ENCODE measurements at regions not wholly inside any gene's neighbourhood (a gene's known extent, or its start where the extent isn't known, plus 50 kb on each side); places are given as distances from the start of the nearest gene placed in this dataset.
A peak's percentile ranks its signal among the peaks of the same experiment; 100 is the strongest.

GRCh38 chr2:7681881-7682461 is 764.8 kb downstream of the RNF144A start:
- no peaks in the 10 kb centered on the region for H3K9me3 ChIP-seq (ENCODE audit: low read length)
- no peak overlapping the region for H3K4me3 ChIP-seq (ENCODE audit: low read length)
- peaks cover 18% of the 10 kb centered on the region for H3K4me1 ChIP-seq (ENCODE audit: low read length)
- no peaks in the 10 kb centered on the region for H4K20me1 ChIP-seq (ENCODE audit: insufficient read depth, low read depth, low read length)
- no peaks in the 10 kb centered on the region for H3K9me2 ChIP-seq (replicated peaks; ENCODE audit: insufficient read depth, low read length)
- H3K27ac ChIP-seq (ENCODE audit: low read length) = no peak overlapping the region
- H3K9ac ChIP-seq (ENCODE audit: low read length) = no peak overlapping the region
- no peak for DNase-seq
- H2AFZ ChIP-seq (ENCODE audit: low read length) = no peak overlapping the region
- H3K79me2 ChIP-seq (ENCODE audit: low read length) = no peaks in the 10 kb centered on the region
- no peaks in the 10 kb centered on the region for H3K27me3 ChIP-seq (ENCODE audit: low read length)
- peak overlapping the region; percentile 38 for H3K4me2 ChIP-seq (ENCODE audit: low read depth, low read length, poor library complexity, severe bottlenecking)
- H3K36me3 ChIP-seq (ENCODE audit: insufficient read depth, low read length) = no peaks in the 10 kb centered on the region

- Histone ChIP-seq H3K4me3 (ENCODE audit: low read length) (no peak overlapping the region), H3K9me2 (replicated peaks; ENCODE audit: insufficient read depth, low read length) (no peaks in the 10 kb centered on the region), H3K36me3 (ENCODE audit: insufficient read depth, low read length) (no peaks in the 10 kb centered on the region), H3K9me3 (ENCODE audit: low read length) (no peaks in the 10 kb centered on the region), H3K27me3 (ENCODE audit: low read length) (no peaks in the 10 kb centered on the region), H3K9ac (ENCODE audit: low read length) (no peak overlapping the region), H3K4me1 (ENCODE audit: low read length) (peaks cover 20% of the 10 kb centered on the region), H3K79me2 (ENCODE audit: low read length) (no peaks in the 10 kb centered on the region), H4K20me1 (ENCODE audit: insufficient read depth, low read depth, low read length) (no peaks in the 10 kb centered on the region), H3K27ac (ENCODE audit: low read length) (no peak overlapping the region), H3K4me2 (ENCODE audit: low read depth, low read length, poor library complexity, severe bottlenecking) (peak overlapping the region; percentile 38), H2AFZ (ENCODE audit: low read length) (no peak overlapping the region)
- DNase-seq = no peak
Observed at GRCh38 chr2:7683196-7683595, 766.0 kb downstream of the RNF144A start.

GRCh38 chr2:7683708-7684107 is 766.5 kb downstream of the RNF144A start:
- no peak for DNase-seq
- H3K4me2 ChIP-seq (ENCODE audit: low read depth, low read length, poor library complexity, severe bottlenecking) = no peak overlapping the region
- H3K9me2 ChIP-seq (replicated peaks; ENCODE audit: insufficient read depth, low read length) = no peaks in the 10 kb centered on the region
- no peaks in the 10 kb centered on the region for H3K9me3 ChIP-seq (ENCODE audit: low read length)
- no peaks in the 10 kb centered on the region for H4K20me1 ChIP-seq (ENCODE audit: insufficient read depth, low read depth, low read length)
- H3K4me1 ChIP-seq (ENCODE audit: low read length) = peaks cover 25% of the 10 kb centered on the region
- H2AFZ ChIP-seq (ENCODE audit: low read length) = no peak overlapping the region
- no peak overlapping the region for H3K9ac ChIP-seq (ENCODE audit: low read length)
- H3K79me2 ChIP-seq (ENCODE audit: low read length) = no peaks in the 10 kb centered on the region
- no peak overlapping the region for H3K4me3 ChIP-seq (ENCODE audit: low read length)
- no peaks in the 10 kb centered on the region for H3K36me3 ChIP-seq (ENCODE audit: insufficient read depth, low read length)
- no peak overlapping the region for H3K27ac ChIP-seq (ENCODE audit: low read length)
- no peaks in the 10 kb centered on the region for H3K27me3 ChIP-seq (ENCODE audit: low read length)

- Histone ChIP-seq H2AFZ (ENCODE audit: low read length) (no peak overlapping the region), H3K4me1 (ENCODE audit: low read length) (peaks cover 31% of the 10 kb centered on the region), H3K9ac (ENCODE audit: low read length) (no peak overlapping the region), H3K4me2 (ENCODE audit: low read depth, low read length, poor library complexity, severe bottlenecking) (no peak overlapping the region), H3K27ac (ENCODE audit: low read length) (no peak overlapping the region), H3K9me3 (ENCODE audit: low read length) (no peaks in the 10 kb centered on the region), H4K20me1 (ENCODE audit: insufficient read depth, low read depth, low read length) (no peaks in the 10 kb centered on the region), H3K9me2 (replicated peaks; ENCODE audit: insufficient read depth, low read length) (no peaks in the 10 kb centered on the region), H3K36me3 (ENCODE audit: insufficient read depth, low read length) (no peaks in the 10 kb centered on the region), H3K4me3 (ENCODE audit: low read length) (no peak overlapping the region), H3K79me2 (ENCODE audit: low read length) (no peaks in the 10 kb centered on the region), H3K27me3 (ENCODE audit: low read length) (no peaks in the 10 kb centered on the region)
- no peak for DNase-seq
Observed at GRCh38 chr2:7685342-7686015, 768.3 kb downstream of the RNF144A start.

GRCh38 chr2:7686016-7686385 is 768.8 kb downstream of the RNF144A start:
- Histone ChIP-seq H3K4me2 (ENCODE audit: low read depth, low read length, poor library complexity, severe bottlenecking) (no peak overlapping the region), H3K4me3 (ENCODE audit: low read length) (no peak overlapping the region), H3K9me2 (replicated peaks; ENCODE audit: insufficient read depth, low read length) (no peaks in the 10 kb centered on the region), H3K27me3 (ENCODE audit: low read length) (no peaks in the 10 kb centered on the region), H4K20me1 (ENCODE audit: insufficient read depth, low read depth, low read length) (no peaks in the 10 kb centered on the region), H3K36me3 (ENCODE audit: insufficient read depth, low read length) (no peaks in the 10 kb centered on the region), H3K27ac (ENCODE audit: low read length) (no peak overlapping the region), H3K9me3 (ENCODE audit: low read length) (no peaks in the 10 kb centered on the region), H3K79me2 (ENCODE audit: low read length) (no peaks in the 10 kb centered on the region), H3K4me1 (ENCODE audit: low read length) (peaks cover 31% of the 10 kb centered on the region), H3K9ac (ENCODE audit: low read length) (no peak overlapping the region), H2AFZ (ENCODE audit: low read length) (no peak overlapping the region)
- DNase-seq = no peak

GRCh38 chr2:7691961-7692656 is 774.9 kb downstream of the RNF144A start:
- Histone ChIP-seq H3K4me3 (ENCODE audit: low read length) (no peak overlapping the region), H3K4me1 (ENCODE audit: low read length) (peaks cover 20% of the 10 kb centered on the region), H3K9me2 (replicated peaks; ENCODE audit: insufficient read depth, low read length) (no peaks in the 10 kb centered on the region), H3K9ac (ENCODE audit: low read length) (no peak overlapping the region), H3K79me2 (ENCODE audit: low read length) (no peaks in the 10 kb centered on the region), H3K27me3 (ENCODE audit: low read length) (no peaks in the 10 kb centered on the region), H4K20me1 (ENCODE audit: insufficient read depth, low read depth, low read length) (no peaks in the 10 kb centered on the region), H3K27ac (ENCODE audit: low read length) (no peak overlapping the region), H3K36me3 (ENCODE audit: insufficient read depth, low read length) (no peaks in the 10 kb centered on the region), H3K4me2 (ENCODE audit: low read depth, low read length, poor library complexity, severe bottlenecking) (no peak overlapping the region), H3K9me3 (ENCODE audit: low read length) (no peaks in the 10 kb centered on the region), H2AFZ (ENCODE audit: low read length) (no peak overlapping the region)
- DNase-seq = no peak

GRCh38 chr2:7692657-7693161 is 775.5 kb downstream of the RNF144A start:
- H3K27me3 ChIP-seq (ENCODE audit: low read length) = no peaks in the 10 kb centered on the region
- H3K79me2 ChIP-seq (ENCODE audit: low read length) = no peaks in the 10 kb centered on the region
- peaks cover 20% of the 10 kb centered on the region for H3K4me1 ChIP-seq (ENCODE audit: low read length)
- peak; percentile 52 for DNase-seq
- no peak overlapping the region for H3K4me2 ChIP-seq (ENCODE audit: low read depth, low read length, poor library complexity, severe bottlenecking)
- H3K27ac ChIP-seq (ENCODE audit: low read length) = no peak overlapping the region
- no peaks in the 10 kb centered on the region for H4K20me1 ChIP-seq (ENCODE audit: insufficient read depth, low read depth, low read length)
- H3K9ac ChIP-seq (ENCODE audit: low read length) = no peak overlapping the region
- no peak overlapping the region for H2AFZ ChIP-seq (ENCODE audit: low read length)
- H3K9me3 ChIP-seq (ENCODE audit: low read length) = no peaks in the 10 kb centered on the region
- no peak overlapping the region for H3K4me3 ChIP-seq (ENCODE audit: low read length)
- no peaks in the 10 kb centered on the region for H3K36me3 ChIP-seq (ENCODE audit: insufficient read depth, low read length)
- no peaks in the 10 kb centered on the region for H3K9me2 ChIP-seq (replicated peaks; ENCODE audit: insufficient read depth, low read length)

GRCh38 chr2:7693246-7694075 is 776.2 kb downstream of the RNF144A start:
- H3K27ac ChIP-seq (ENCODE audit: low read length) = no peak overlapping the region

More at GRCh38 chr2:7693246-7694075, 776.2 kb downstream of the RNF144A start:
- no peak overlapping the region for H3K4me3 ChIP-seq (ENCODE audit: low read length)
- H3K79me2 ChIP-seq (ENCODE audit: low read length) = no peaks in the 10 kb centered on the region
- no peaks in the 10 kb centered on the region for H3K27me3 ChIP-seq (ENCODE audit: low read length)
- peaks cover 17% of the 10 kb centered on the region for H3K4me1 ChIP-seq (ENCODE audit: low read length)
- H3K9ac ChIP-seq (ENCODE audit: low read length) = no peak overlapping the region
- DNase-seq = no peak
- no peaks in the 10 kb centered on the region for H3K36me3 ChIP-seq (ENCODE audit: insufficient read depth, low read length)
- no peak overlapping the region for H2AFZ ChIP-seq (ENCODE audit: low read length)
- H3K9me3 ChIP-seq (ENCODE audit: low read length) = no peaks in the 10 kb centered on the region
- no peak overlapping the region for H3K4me2 ChIP-seq (ENCODE audit: low read depth, low read length, poor library complexity, severe bottlenecking)
- no peaks in the 10 kb centered on the region for H3K9me2 ChIP-seq (replicated peaks; ENCODE audit: insufficient read depth, low read length)
- H4K20me1 ChIP-seq (ENCODE audit: insufficient read depth, low read depth, low read length) = no peaks in the 10 kb centered on the region

Measured in Karpas-422 (cell line).